ENCODE measurements at regions not wholly inside any gene's neighbourhood (a gene's known extent, or its start where the extent isn't known, plus 50 kb on each side); places are given as distances from the start of the nearest gene placed in this dataset.

- no peak for DNase-seq (ENCODE audit: low spot score)
- no peak for TF ChIP-seq CTCF (IDR thresholded peaks at IDR 0.05; ENCODE audit: extremely low read depth, missing control alignments)
These were observed 62.8 kb downstream of the FAM241B start for GRCh38 chr10:69692891-69693290.

GRCh38 chr10:69693886-69694285 lies 63.8 kb downstream of the FAM241B start:
- no peak for DNase-seq (ENCODE audit: low spot score)
- TF ChIP-seq CTCF (IDR thresholded peaks at IDR 0.05; ENCODE audit: extremely low read depth, missing control alignments) = no peak

GRCh38 chr10:69696073-69696731 lies 66.2 kb downstream of the FAM241B start:
- peak; percentile 33 for DNase-seq (ENCODE audit: low spot score)
- no peak for TF ChIP-seq CTCF (IDR thresholded peaks at IDR 0.05; ENCODE audit: extremely low read depth, missing control alignments)

- no peak for TF ChIP-seq CTCF (IDR thresholded peaks at IDR 0.05; ENCODE audit: extremely low read depth, missing control alignments)
- DNase-seq (ENCODE audit: low spot score) = no peak
These were observed 67.0 kb downstream of the FAM241B start for GRCh38 chr10:69697006-69697405.

GRCh38 chr10:69703256-69703655 lies 73.2 kb downstream of the FAM241B start:
- TF ChIP-seq CTCF (IDR thresholded peaks at IDR 0.05; ENCODE audit: extremely low read depth, missing control alignments) = no peak
- DNase-seq (ENCODE audit: low spot score) = no peak

- TF ChIP-seq CTCF (IDR thresholded peaks at IDR 0.05; ENCODE audit: extremely low read depth, missing control alignments) = no peak
- DNase-seq (ENCODE audit: low spot score) = no peak
These were observed 74.0 kb downstream of the FAM241B start for GRCh38 chr10:69703766-69704630.

GRCh38 chr10:69709366-69709941 lies 79.4 kb downstream of the FAM241B start:
- TF ChIP-seq CTCF (IDR thresholded peaks at IDR 0.05; ENCODE audit: extremely low read depth, missing control alignments) = no peak
- no peak for DNase-seq (ENCODE audit: low spot score)

All from GM20000 (cell line).